Neuronal stem cell (in vitro differentiated cells): ENCODE measurements at regions not wholly inside any gene's neighbourhood (a gene's known extent, or its start where the extent isn't known, plus 50 kb on each side); places are given as distances from the start of the nearest gene placed in this dataset.
"Not testable (repeated sequence)": the region's sequence is repeated elsewhere in the genome, so short reads cannot be mapped to it uniquely, and the experiment has no call there.

ENCODE experiments used
- DNase-seq: peaks from one replicate; pipeline ENCODE4 v3.0.0-alpha.2; 2013; ENCODE audit warnings: low spot score
- H2AFZ ChIP-seq: one replicate; pipeline ENCODE4 v1.6.1; 2013; ENCODE audit warnings: mild to moderate bottlenecking, low read length, inconsistent platforms
- H2AK5ac ChIP-seq: 2 replicates; pipeline ENCODE4 v1.6.1; 2013; ENCODE audit warnings: low read depth, mild to moderate bottlenecking, inconsistent platforms, low read length, moderate library complexity, mixed read lengths
- H2BK120ac ChIP-seq: 2 replicates; pipeline ENCODE4 v1.6.1; 2013; ENCODE audit warnings: low read depth, mild to moderate bottlenecking, inconsistent platforms, low read length, moderate library complexity, mixed read lengths
- H2BK12ac ChIP-seq: one replicate; pipeline ENCODE4 v1.6.1; 2013; ENCODE audit warnings: low read length, inconsistent platforms
- H2BK15ac ChIP-seq: 2 replicates; pipeline ENCODE4 v1.6.1; 2013; ENCODE audit warnings: mild to moderate bottlenecking, low read length, inconsistent platforms, mixed read lengths
- H2BK5ac ChIP-seq: one replicate; pipeline ENCODE4 v1.6.1; 2013; ENCODE audit warnings: inconsistent platforms, mild to moderate bottlenecking, low read length, moderate library complexity
- H3K14ac ChIP-seq: one replicate; pipeline ENCODE4 v1.6.1; 2013; ENCODE audit warnings: low read length, inconsistent platforms
- H3K18ac ChIP-seq: 2 replicates; pipeline ENCODE4 v1.6.1; 2013; ENCODE audit warnings: low read length, inconsistent platforms
- H3K23ac ChIP-seq: 2 replicates; pipeline ENCODE4 v1.6.1; 2013; ENCODE audit warnings: low read depth, mild to moderate bottlenecking, mixed read lengths, low read length, inconsistent platforms; ENCODE audit not compliant: poor library complexity
- H3K27ac ChIP-seq: replicated peaks from 3 replicates; pipeline ENCODE4 v1.5.1; 2013; ENCODE audit warnings: low read length, inconsistent platforms
- H3K27me3 ChIP-seq, 3 experiments: 2 replicates each; pipeline ENCODE4 v1.6.1; 2013; ENCODE audit warnings: low read length in 3 of 3, mild to moderate bottlenecking in 2 of 3, inconsistent platforms in 1 of 3, low read depth in 1 of 3, mixed read lengths in 1 of 3, moderate library complexity in 1 of 3; ENCODE audit not compliant: control insufficient read depth in 3 of 3, insufficient read depth in 3 of 3
- H3K36me3 ChIP-seq, 2 donors: replicated peaks in 1 of 2; 2 replicates each; pipeline ENCODE4 v1.6.1; 2013; ENCODE audit warnings: low read length in 2 of 2; ENCODE audit not compliant: control insufficient read depth in 2 of 2, insufficient read depth in 2 of 2
- H3K4ac ChIP-seq: 2 replicates; pipeline ENCODE4 v1.6.1; 2013; ENCODE audit warnings: inconsistent platforms, mild to moderate bottlenecking, low read length, moderate library complexity
- H3K4me1 ChIP-seq, 2 donors: 1 replicate in 1 of 2; 2 replicates in 1 of 2; pipeline ENCODE4 v1.6.1; 2013; ENCODE audit warnings: low read length in 2 of 2, low read depth in 1 of 2; ENCODE audit not compliant: control insufficient read depth in 2 of 2, insufficient read depth in 1 of 2
- H3K4me2 ChIP-seq: one replicate; pipeline ENCODE4 v1.6.1; 2013; ENCODE audit warnings: mild to moderate bottlenecking, low read length, inconsistent platforms; ENCODE audit not compliant: insufficient read depth, poor library complexity, severe bottlenecking
- H3K4me3 ChIP-seq, 2 donors: 2 replicates each; pipeline ENCODE4 v1.5.1; 2013; ENCODE audit warnings: low read length in 2 of 2, mild to moderate bottlenecking in 2 of 2, inconsistent platforms in 1 of 2, moderate library complexity in 1 of 2
- H3K79me1 ChIP-seq: one replicate; pipeline ENCODE4 v1.6.1; 2013; ENCODE audit warnings: low read depth, mild to moderate bottlenecking, inconsistent platforms, low read length, moderate library complexity
- H3K9ac ChIP-seq: one replicate; pipeline ENCODE4 v1.6.1; 2013; ENCODE audit warnings: mild to moderate bottlenecking, low read depth, low read length, inconsistent platforms; ENCODE audit not compliant: poor library complexity
- H3K9me3 ChIP-seq, 2 donors: replicated peaks in 1 of 2; 2 replicates each; pipeline versions ENCODE3 to v1.6.1; 2013; ENCODE audit warnings: low read length in 2 of 2, mild to moderate bottlenecking in 2 of 2, inconsistent platforms in 1 of 2, low read depth in 1 of 2, mixed read lengths in 1 of 2, moderate library complexity in 1 of 2; ENCODE audit not compliant: control insufficient read depth in 2 of 2, insufficient read depth in 1 of 2
- H4K8ac ChIP-seq: one replicate; pipeline ENCODE4 v1.6.1; 2013; ENCODE audit warnings: low read depth, mild to moderate bottlenecking, inconsistent platforms, low read length, moderate library complexity
- H4K91ac ChIP-seq: one replicate; pipeline ENCODE4 v1.6.1; 2013; ENCODE audit warnings: low read length, low read depth, mild to moderate bottlenecking, inconsistent platforms; ENCODE audit not compliant: poor library complexity
- WGBS, 2 donors: extraction: QIAGEN DNeasy Blood & Tissue Kit; methylation state at CpG; one replicate each; pipeline ENCODE4 v1.1.7; 2013; ENCODE audit warnings: missing lambda C conversion rate in 2 of 2, mixed read lengths in 1 of 2; ENCODE audit not compliant: insufficient read length in 2 of 2, insufficient replicate concordance in 1 of 2; ENCODE audit errors: extremely low coverage in 2 of 2; 5-methylcytosine and 5-hydroxymethylcytosine counted together

GRCh38 chr6:141800973-141801372 lies 331.8 kb upstream of the GJE1 start:
- not testable (repeated sequence) for H2AFZ ChIP-seq, H3K4me1 ChIP-seq, H4K8ac ChIP-seq, H3K9ac ChIP-seq, DNase-seq, H3K27ac ChIP-seq, H3K9me3 ChIP-seq, H3K36me3 ChIP-seq, H4K91ac ChIP-seq, H2AK5ac ChIP-seq, H3K79me1 ChIP-seq, H3K4me3 ChIP-seq, H3K18ac ChIP-seq, H3K27me3 ChIP-seq, H2BK12ac ChIP-seq, H3K4ac ChIP-seq, H2BK15ac ChIP-seq, H3K14ac ChIP-seq, H2BK5ac ChIP-seq, H2BK120ac ChIP-seq, H3K23ac ChIP-seq, H3K4me2 ChIP-seq
- no CpG with 5 or more reads among the region's 1 CpG for WGBS, 2 donors

- no peak overlapping the region for H3K18ac ChIP-seq
- no peak overlapping the region for H3K4me2 ChIP-seq
- H2AFZ ChIP-seq: no peak overlapping the region
- no CpG with 5 or more reads among the region's 1 CpG for WGBS, 2 donors
- H3K27ac ChIP-seq: no peak overlapping the region
- no peak overlapping the region for H4K8ac ChIP-seq
- no peak overlapping the region for H2BK120ac ChIP-seq
- H4K91ac ChIP-seq: no peak overlapping the region
- no peak overlapping the region for H3K4ac ChIP-seq
- no peak overlapping the region for H2BK15ac ChIP-seq
- no peak overlapping the region for H2BK12ac ChIP-seq
- no peak overlapping the region for H2BK5ac ChIP-seq
- H3K27me3 ChIP-seq: no peaks in the 10 kb centered on the region
- H3K36me3 ChIP-seq: no peaks in the 10 kb centered on the region
- H3K23ac ChIP-seq: no peak overlapping the region
- no peak overlapping the region for H3K4me3 ChIP-seq
- H3K9ac ChIP-seq: no peak overlapping the region
- no peaks in the 10 kb centered on the region for H3K9me3 ChIP-seq
- H3K79me1 ChIP-seq: no peaks in the 10 kb centered on the region
- H2AK5ac ChIP-seq: no peak overlapping the region
- DNase-seq: no peak
- H3K4me1 ChIP-seq: no peaks in the 10 kb centered on the region
- no peak overlapping the region for H3K14ac ChIP-seq
Measured at GRCh38 chr6:141790921-141791320, 341.8 kb upstream of the GJE1 start.

GRCh38 chr6:141788096-141788495 lies 344.6 kb upstream of the GJE1 start:
- Histone ChIP-seq H2BK5ac (no peak overlapping the region), H4K91ac (no peak overlapping the region), H3K4me2 (no peak overlapping the region), H2AFZ (no peak overlapping the region), H3K27me3 (no peaks in the 10 kb centered on the region), H2BK120ac (no peak overlapping the region), H3K4me3 (no peak overlapping the region), H3K79me1 (no peaks in the 10 kb centered on the region), H3K18ac (no peak overlapping the region), H4K8ac (no peak overlapping the region), H3K4me1 (no peaks in the 10 kb centered on the region), H3K14ac (no peak overlapping the region), H2BK12ac (no peak overlapping the region), H3K27ac (no peak overlapping the region), H3K9ac (no peak overlapping the region), H3K36me3 (no peaks in the 10 kb centered on the region), H3K4ac (no peak overlapping the region), H2AK5ac (no peak overlapping the region), H3K23ac (no peak overlapping the region), H3K9me3 (no peaks in the 10 kb centered on the region), H2BK15ac (no peak overlapping the region)
- no CpG with 5 or more reads among the region's 3 CpGs for WGBS, 2 donors
- no peak for DNase-seq

- no peaks in the 10 kb centered on the region for H3K36me3 ChIP-seq
- H2AK5ac ChIP-seq: no peak overlapping the region
- no peak overlapping the region for H2BK5ac ChIP-seq
- H4K8ac ChIP-seq: no peak overlapping the region
- H3K23ac ChIP-seq: no peak overlapping the region
- no peak overlapping the region for H2BK120ac ChIP-seq
- no CpG with 5 or more reads among the region's 2 CpGs for WGBS, 2 donors
- H2BK12ac ChIP-seq: no peak overlapping the region
- no peak overlapping the region for H3K4me2 ChIP-seq
- H3K9ac ChIP-seq: no peak overlapping the region
- no peak overlapping the region for H3K4me3 ChIP-seq
- no peaks in the 10 kb centered on the region for H3K27me3 ChIP-seq
- H3K9me3 ChIP-seq: no peaks in the 10 kb centered on the region
- H3K4ac ChIP-seq: no peak overlapping the region
- H2BK15ac ChIP-seq: no peak overlapping the region
- H2AFZ ChIP-seq: no peak overlapping the region
- no peaks in the 10 kb centered on the region for H3K4me1 ChIP-seq
- H3K27ac ChIP-seq: no peak overlapping the region
- no peak overlapping the region for H4K91ac ChIP-seq
- no peak overlapping the region for H3K14ac ChIP-seq
- DNase-seq: no peak
- H3K79me1 ChIP-seq: no peaks in the 10 kb centered on the region
- no peak overlapping the region for H3K18ac ChIP-seq
Measured at GRCh38 chr6:141783585-141783984, 349.1 kb upstream of the GJE1 start.
